PC-3 (cell line): ENCODE measurements at regions not wholly inside any gene's neighbourhood (a gene's known extent, or its start where the extent isn't known, plus 50 kb on each side); places are given as distances from the start of the nearest gene placed in this dataset.

Experiments used
- ATAC-seq: fragments of 200-7000 bp; cut with Tn5 transposase; 2 replicates; pipeline ENCODE4 v1.9.1; 2020; ENCODE audit warnings: mild to moderate bottlenecking, moderate library complexity
- BruUV-seq: library from RNA; stranded (reverse); fragments of 400-500 nt; replicated peaks from 2 replicates; lab custom pipeline; 2021; lab: Mats Ljungman, UMichigan
- CTCF ChIA-PET: fragments of 300-600 bp; sonication (Branson Sonifier 250); formaldehyde crosslinking; loops from one replicate; lab custom pipeline; 2022; ENCODE audit warnings: antibody characterized with exemption; lab: Charles Lee
- POLR2A ChIA-PET: fragments of 300-600 bp; sonication (Branson Sonifier 250); formaldehyde crosslinking; loops from one replicate; lab custom pipeline; 2022; ENCODE audit warnings: antibody characterized with exemption; ENCODE audit not compliant: unreplicated experiment; lab: Charles Lee
- DNase-seq: peaks from one replicate; pipeline ENCODE4 v3.0.0-alpha.2; 2015
- H2AFZ ChIP-seq: fragments of 300-600 bp; sonication (generic); 2 replicates; pipeline ENCODE4 v1.6.0; 2016; ENCODE audit warnings: antibody characterized with exemption, low read length
- H3F3A ChIP-seq: fragments of 300-600 bp; sonication (generic); one replicate; pipeline ENCODE4 v1.6.0; 2017; ENCODE audit warnings: antibody characterized with exemption, low read length, control low read depth, mild to moderate bottlenecking; ENCODE audit not compliant: unreplicated experiment
- H3K27ac ChIP-seq: fragments of 300-600 bp; sonication (generic); 2 replicates; pipeline ENCODE4 v1.5.1; 2016; ENCODE audit warnings: mild to moderate bottlenecking, low read length
- H3K27me3 ChIP-seq: fragments of 300-600 bp; sonication (generic); 2 replicates; pipeline ENCODE4 v1.6.1; 2016; ENCODE audit warnings: low read length, mixed read lengths
- H3K36me3 ChIP-seq: fragments of 300-600 bp; sonication (generic); 2 replicates; pipeline ENCODE4 v1.6.1; 2016; ENCODE audit warnings: low read depth, mixed run types, low read length, mixed read lengths
- H3K4me1 ChIP-seq: fragments of 300-600 bp; sonication (generic); 2 replicates; pipeline ENCODE4 v1.5.1; 2016; ENCODE audit warnings: low read length; ENCODE audit not compliant: insufficient read depth
- H3K4me2 ChIP-seq: fragments of 300-600 bp; sonication (generic); 2 replicates; pipeline ENCODE4 v1.6.0; 2016; ENCODE audit warnings: low read length
- H3K4me3 ChIP-seq: fragments of 300-600 bp; sonication (generic); 2 replicates; pipeline ENCODE4 v1.5.1; 2016; ENCODE audit warnings: mild to moderate bottlenecking, low read length, mixed read lengths
- H3K79me2 ChIP-seq: fragments of 300-600 bp; sonication (generic); 2 replicates; pipeline ENCODE4 v1.6.1; 2017; ENCODE audit warnings: low read length, mixed read lengths
- H3K9ac ChIP-seq: fragments of 300-600 bp; sonication (generic); 2 replicates; pipeline ENCODE4 v1.6.0; 2016; ENCODE audit warnings: mild to moderate bottlenecking, low read length
- H3K9me2 ChIP-seq: fragments of 300-600 bp; sonication (generic); replicated peaks from 2 replicates; pipeline ENCODE4 v1.6.1; 2016; ENCODE audit warnings: mixed run types, low read length, mixed read lengths
- H3K9me3 ChIP-seq: fragments of 300-600 bp; sonication (generic); 2 replicates; pipeline ENCODE4 v1.6.1; 2016; ENCODE audit warnings: low read length, mixed read lengths
- H4K20me1 ChIP-seq: fragments of 300-600 bp; sonication (generic); 2 replicates; pipeline ENCODE4 v1.6.1; 2016; ENCODE audit warnings: low read length, mixed read lengths
- CTCF ChIP-seq: fragments of 300-600 bp; sonication (generic); conservative IDR thresholded peaks from 2 replicates; pipeline ENCODE4 v1.5.1; 2017; ENCODE audit warnings: antibody characterized with exemption, low read depth, mild to moderate bottlenecking, low read length
- EZH2 ChIP-seq: fragments of 300-600 bp; sonication (generic); IDR thresholded peaks from one replicate; pipeline ENCODE4 v1.6.1; 2017; ENCODE audit warnings: antibody characterized with exemption, mild to moderate bottlenecking, low read length; ENCODE audit not compliant: unreplicated experiment
- EZH2phosphoT487 ChIP-seq: fragments of 300-600 bp; sonication (generic); IDR thresholded peaks from 2 replicates; pipeline ENCODE4 v1.6.1; 2018; ENCODE audit warnings: mild to moderate bottlenecking, antibody characterized with exemption, low read length, borderline replicate concordance
- intact Hi-C: fragments of 100-400 bp; cut with micrococcal nuclease; formaldehyde crosslinking; loops from 2 replicates; pipeline ENCODE4 v1.9.0; 2023

GRCh38 chr12:97160277-97160676, 253.2 kb downstream of the NEDD1 start:
- no peak for DNase-seq
- H3K79me2 ChIP-seq = no peaks in the 10 kb centered on the region
- TF ChIP-seq EZH2 = no peak
- no peak for TF ChIP-seq EZH2phosphoT487
- TF ChIP-seq CTCF = no peak
- no peak overlapping the region for H3K4me3 ChIP-seq
- H3K27ac ChIP-seq = no peak overlapping the region
- ChIA-PET POLR2A (no interaction called here), CTCF (no interaction called here)
- no peak overlapping the region for H3K4me2 ChIP-seq
- H3K9me3 ChIP-seq = no peaks in the 10 kb centered on the region
- BruUV-seq = no TSS peak
- intact Hi-C loops = no loop called here
- H3K36me3 ChIP-seq = no peaks in the 10 kb centered on the region
- no peaks in the 10 kb centered on the region for H3K4me1 ChIP-seq
- H3F3A ChIP-seq = no peaks in the 10 kb centered on the region
- H3K27me3 ChIP-seq = peaks cover 6% of the 10 kb centered on the region; the same call in 1 of the 2 replicates
- no peak overlapping the region for H2AFZ ChIP-seq
- H3K9ac ChIP-seq = no peak overlapping the region
- H4K20me1 ChIP-seq = no peaks in the 10 kb centered on the region
- no peak for ATAC-seq
- H3K9me2 ChIP-seq = no peaks in the 10 kb centered on the region

GRCh38 chr12:97162173-97162572, 255.1 kb downstream of the NEDD1 start:
- Histone ChIP-seq H3K27me3 (peaks cover 6% of the 10 kb centered on the region; the same call in 1 of the 2 replicates), H3K36me3 (no peaks in the 10 kb centered on the region), H3K9ac (no peak overlapping the region), H4K20me1 (no peaks in the 10 kb centered on the region), H3K9me2 (no peaks in the 10 kb centered on the region), H3F3A (no peaks in the 10 kb centered on the region), H3K9me3 (no peaks in the 10 kb centered on the region), H3K79me2 (no peaks in the 10 kb centered on the region), H3K27ac (no peak overlapping the region), H3K4me1 (no peaks in the 10 kb centered on the region), H3K4me3 (no peak overlapping the region), H2AFZ (no peak overlapping the region), H3K4me2 (no peak overlapping the region)
- DNase-seq = no peak
- ATAC-seq = no peak
- ChIA-PET POLR2A (no interaction called here), CTCF (no interaction called here)
- intact Hi-C loops = no loop called here
- TF ChIP-seq EZH2phosphoT487 (no peak), EZH2 (no peak), CTCF (no peak)
- BruUV-seq = no TSS peak

GRCh38 chr12:97164936-97165335, 257.9 kb downstream of the NEDD1 start:
- CTCF ChIA-PET = no interaction called here

More at GRCh38 chr12:97164936-97165335, 257.9 kb downstream of the NEDD1 start:
- Histone ChIP-seq H3K27me3 (peaks cover 21% of the 10 kb centered on the region; the same call in 1 of the 2 replicates), H3K27ac (no peak overlapping the region), H3K36me3 (no peaks in the 10 kb centered on the region), H3K4me3 (no peak overlapping the region), H3K9me3 (no peaks in the 10 kb centered on the region), H4K20me1 (no peaks in the 10 kb centered on the region), H2AFZ (no peak overlapping the region), H3F3A (no peaks in the 10 kb centered on the region), H3K79me2 (no peaks in the 10 kb centered on the region), H3K4me1 (no peaks in the 10 kb centered on the region), H3K9me2 (no peaks in the 10 kb centered on the region), H3K9ac (no peak overlapping the region), H3K4me2 (no peak overlapping the region)
- ATAC-seq (no peak), DNase-seq (no peak)
- POLR2A ChIA-PET = no interaction called here
- no TSS peak for BruUV-seq
- intact Hi-C loops = no loop called here
- no peak for TF ChIP-seq EZH2
- no peak for TF ChIP-seq EZH2phosphoT487
- TF ChIP-seq CTCF = no peak
